NB4 (cell line): ENCODE measurements at regions not wholly inside any gene's neighbourhood (a gene's known extent, or its start where the extent isn't known, plus 50 kb on each side); places are given as distances from the start of the nearest gene placed in this dataset.

Source experiments
- MYC ChIP-seq: IDR thresholded peaks from 2 replicates; pipeline ENCODE4 v1.6.1; 2011; ENCODE audit warnings: low read depth, low read length
- TF ChIP-seq, protein P1 (sequence below): IDR thresholded peaks from 2 replicates; pipeline ENCODE4 v1.6.1; 2011; ENCODE audit warnings: low read depth, low read length
- TF ChIP-seq, protein P2 (sequence below): IDR thresholded peaks from one replicate; pipeline ENCODE4 v1.5.1; 2012; ENCODE audit warnings: low read depth, low read length

- TF ChIP-seq, protein P1, sequence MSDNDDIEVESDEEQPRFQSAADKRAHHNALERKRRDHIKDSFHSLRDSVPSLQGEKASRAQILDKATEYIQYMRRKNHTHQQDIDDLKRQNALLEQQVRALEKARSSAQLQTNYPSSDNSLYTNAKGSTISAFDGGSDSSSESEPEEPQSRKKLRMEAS = no peak
- TF ChIP-seq, protein P2, sequence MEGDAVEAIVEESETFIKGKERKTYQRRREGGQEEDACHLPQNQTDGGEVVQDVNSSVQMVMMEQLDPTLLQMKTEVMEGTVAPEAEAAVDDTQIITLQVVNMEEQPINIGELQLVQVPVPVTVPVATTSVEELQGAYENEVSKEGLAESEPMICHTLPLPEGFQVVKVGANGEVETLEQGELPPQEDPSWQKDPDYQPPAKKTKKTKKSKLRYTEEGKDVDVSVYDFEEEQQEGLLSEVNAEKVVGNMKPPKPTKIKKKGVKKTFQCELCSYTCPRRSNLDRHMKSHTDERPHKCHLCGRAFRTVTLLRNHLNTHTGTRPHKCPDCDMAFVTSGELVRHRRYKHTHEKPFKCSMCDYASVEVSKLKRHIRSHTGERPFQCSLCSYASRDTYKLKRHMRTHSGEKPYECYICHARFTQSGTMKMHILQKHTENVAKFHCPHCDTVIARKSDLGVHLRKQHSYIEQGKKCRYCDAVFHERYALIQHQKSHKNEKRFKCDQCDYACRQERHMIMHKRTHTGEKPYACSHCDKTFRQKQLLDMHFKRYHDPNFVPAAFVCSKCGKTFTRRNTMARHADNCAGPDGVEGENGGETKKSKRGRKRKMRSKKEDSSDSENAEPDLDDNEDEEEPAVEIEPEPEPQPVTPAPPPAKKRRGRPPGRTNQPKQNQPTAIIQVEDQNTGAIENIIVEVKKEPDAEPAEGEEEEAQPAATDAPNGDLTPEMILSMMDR = no peak
- no peak for TF ChIP-seq MYC
These were observed 77.5 kb upstream of the XPA start for GRCh38 chr9:97774673-97775072.
